GM23338 (cell line): ENCODE measurements at regions not wholly inside any gene's neighbourhood (a gene's known extent, or its start where the extent isn't known, plus 50 kb on each side); places are given as distances from the start of the nearest gene placed in this dataset.

Experiments used
- ATAC-seq: fragments of 200-7000 bp; cut with Tn5 transposase; 3 replicates; pipeline ENCODE4 v1.9.1; 2020
- DNase-seq: peaks from one replicate; pipeline ENCODE4 v3.0.0-alpha.2; 2015; ENCODE audit warnings: low spot score
- H2AFZ ChIP-seq: fragments of 200-600 bp; sonication (generic); 2 replicates; pipeline ENCODE4 v1.8.0; 2016; ENCODE audit warnings: antibody characterized with exemption, mild to moderate bottlenecking, moderate library complexity
- H3F3A ChIP-seq: fragments of 200-600 bp; sonication (generic); replicated peaks from 2 replicates; pipeline ENCODE4 v1.8.0; 2017; ENCODE audit warnings: antibody characterized with exemption, mixed run types, low read depth
- H3K27ac ChIP-seq: fragments of 200-600 bp; sonication (generic); 2 replicates; pipeline ENCODE4 v1.6.1; 2016; ENCODE audit warnings: low read depth
- H3K27me3 ChIP-seq: fragments of 200-600 bp; sonication (generic); 2 replicates; pipeline ENCODE4 v1.8.0; 2016; ENCODE audit warnings: mild to moderate bottlenecking, mixed run types, moderate library complexity; ENCODE audit not compliant: insufficient read depth
- H3K36me3 ChIP-seq: fragments of 200-600 bp; sonication (generic); 2 replicates; pipeline ENCODE4 v1.8.0; 2016; ENCODE audit warnings: mild to moderate bottlenecking; ENCODE audit not compliant: insufficient read depth
- H3K4me1 ChIP-seq: fragments of 200-600 bp; sonication (generic); 2 replicates; pipeline ENCODE4 v1.8.0; 2016; ENCODE audit warnings: mild to moderate bottlenecking, moderate library complexity; ENCODE audit not compliant: insufficient read depth
- H3K4me2 ChIP-seq: fragments of 200-600 bp; sonication (generic); 2 replicates; pipeline ENCODE4 v1.7.1; 2017; ENCODE audit warnings: mixed run types
- H3K4me3 ChIP-seq: fragments of 200-600 bp; sonication (generic); 2 replicates; pipeline ENCODE4 v1.6.1; 2016; ENCODE audit warnings: mixed run types
- H3K79me2 ChIP-seq: fragments of 200-600 bp; sonication (generic); replicated peaks from 2 replicates; pipeline ENCODE4 v1.8.0; 2017; ENCODE audit warnings: mild to moderate bottlenecking; ENCODE audit not compliant: insufficient read depth
- H3K9me2 ChIP-seq: fragments of 200-600 bp; sonication (generic); 2 replicates; pipeline ENCODE4 v1.8.0; 2017; ENCODE audit not compliant: insufficient read depth
- H4K20me1 ChIP-seq: fragments of 200-600 bp; sonication (generic); replicated peaks from 2 replicates; pipeline ENCODE4 v1.8.0; 2017; ENCODE audit warnings: mild to moderate bottlenecking; ENCODE audit not compliant: insufficient read depth
- H3K27ac Mint-ChIP-seq: 2 replicates; pipeline ENCODE4 v1.8.0; 2020; ENCODE audit warnings: inconsistent platforms, mild to moderate bottlenecking, moderate library complexity, mixed read lengths
- H3K27me3 Mint-ChIP-seq: 3 replicates; pipeline ENCODE4 v1.8.0; 2022; ENCODE audit warnings: low read depth, mild to moderate bottlenecking, moderate library complexity, mixed read lengths, inconsistent platforms; ENCODE audit not compliant: insufficient read depth, poor library complexity
- H3K36me3 Mint-ChIP-seq: 3 replicates; pipeline ENCODE4 v1.8.0; 2021; ENCODE audit warnings: low read depth, mild to moderate bottlenecking, inconsistent platforms, moderate library complexity, mixed read lengths
- H3K4me1 Mint-ChIP-seq: 3 replicates; pipeline ENCODE4 v1.8.0; 2020; ENCODE audit warnings: mild to moderate bottlenecking, inconsistent platforms, mixed read lengths
- H3K4me3 Mint-ChIP-seq: 3 replicates; pipeline ENCODE4 v1.8.0; 2021; ENCODE audit warnings: moderate library complexity, mild to moderate bottlenecking, inconsistent platforms, mixed read lengths
- H3K9me3 Mint-ChIP-seq: 3 replicates; pipeline ENCODE4 v1.8.0; 2020; ENCODE audit warnings: moderate library complexity, mild to moderate bottlenecking, inconsistent platforms, mixed read lengths
- CREB1 ChIP-seq: fragments of 250-450 bp; sonication (Bioruptor Pico); IDR thresholded peaks from 2 replicates; pipeline ENCODE4 v1.5.0; 2020; ENCODE audit warnings: low read depth, mild to moderate bottlenecking, moderate library complexity
- CTCF ChIP-seq, 2 experiments: fragments of 200-600 bp in 1 of 2; sonication (generic) in 1 of 2; conservative IDR thresholded peaks; 2 replicates each; pipeline versions ENCODE4 v1.5.1 to v1.6.1; 2016 to 2017; ENCODE audit warnings: antibody characterized with exemption in 2 of 2, low read depth in 2 of 2, mild to moderate bottlenecking in 2 of 2, moderate library complexity in 1 of 2
- ETS1 ChIP-seq: IDR thresholded peaks from 2 replicates; pipeline ENCODE4 v1.6.1; 2016; ENCODE audit warnings: antibody characterized with exemption
- EZH2 ChIP-seq: fragments of 200-600 bp; sonication (generic); IDR thresholded peaks from one replicate; pipeline ENCODE4 v1.8.0; 2017; ENCODE audit warnings: antibody characterized with exemption, mild to moderate bottlenecking, low read depth; ENCODE audit not compliant: unreplicated experiment
- JUNB ChIP-seq: IDR thresholded peaks from one replicate; pipeline ENCODE4 v1.6.1; 2016; ENCODE audit warnings: antibody characterized with exemption; ENCODE audit not compliant: unreplicated experiment
- NANOG ChIP-seq: IDR thresholded peaks from 2 replicates; pipeline ENCODE4 v1.6.1; 2016; ENCODE audit warnings: antibody characterized with exemption, borderline replicate concordance
- POLR2AphosphoS5 ChIP-seq: IDR thresholded peaks from 2 replicates; pipeline ENCODE4 v1.6.1; 2016; ENCODE audit warnings: antibody characterized with exemption, low read depth
- REST ChIP-seq: IDR thresholded peaks from one replicate; pipeline ENCODE4 v1.6.1; 2018; ENCODE audit warnings: antibody characterized with exemption; ENCODE audit not compliant: unreplicated experiment
- STAT1 ChIP-seq: IDR thresholded peaks from one replicate; pipeline ENCODE4 v1.6.1; 2016; ENCODE audit warnings: antibody characterized with exemption; ENCODE audit not compliant: unreplicated experiment
- ZNF114 ChIP-seq: fragments of 250-450 bp; sonication (Bioruptor Pico); IDR thresholded peaks from 2 replicates; pipeline ENCODE4 v1.5.0; 2020; ENCODE audit warnings: mild to moderate bottlenecking, moderate library complexity
- ZNF331 ChIP-seq: fragments of 250-450 bp; sonication (Bioruptor Pico); IDR thresholded peaks from 2 replicates; pipeline ENCODE4 v1.5.0; 2020; ENCODE audit warnings: low read depth, mild to moderate bottlenecking, moderate library complexity

- TF ChIP-seq CTCF (conservative IDR thresholded peaks at IDR 0.05; ENCODE audit: low read depth in 2 of 2) (no peak), ETS1 (no peak), CREB1 (CRISPR knock-in tag) (no peak), POLR2AphosphoS5 (no peak), STAT1 (no peak), NANOG (no peak)
Observed at GRCh38 chr2:181750305-181750704, 70.0 kb upstream of the NEUROD1 start (continued).

GRCh38 chr2:181751266-181752030 is 71.1 kb upstream of the NEUROD1 start:
- no peaks in the 10 kb centered on the region for H3F3A ChIP-seq
- DNase-seq (no peak), ATAC-seq (no peak)
- no peak overlapping the region for H3K27ac ChIP-seq
- H4K20me1 ChIP-seq, result no peaks in the 10 kb centered on the region
- H3K36me3 ChIP-seq, result no peaks in the 10 kb centered on the region
- Mint-ChIP-seq H3K36me3 (no peaks in the 10 kb centered on the region), H3K9me3 (0 out of 3 replicates have a peak, but pooled peaks cover 2% of the 10 kb centered on the region), H3K4me3 (no peak overlapping the region), H3K27ac (no peak overlapping the region), H3K27me3 (peaks cover 2% of the 10 kb centered on the region), H3K4me1 (peaks cover 6% of the 10 kb centered on the region)
- no peak overlapping the region for H3K4me2 ChIP-seq
- H3K27me3 ChIP-seq, result no peaks in the 10 kb centered on the region
- no peak overlapping the region for H3K4me3 ChIP-seq
- H3K4me1 ChIP-seq, result no peaks in the 10 kb centered on the region
- H2AFZ ChIP-seq, result peak overlapping the region; percentile 88; the same call in 1 of the 2 replicates
- H3K79me2 ChIP-seq, result no peaks in the 10 kb centered on the region
- 0 out of 2 replicates have a peak, but pooled peaks cover 7% of the 10 kb centered on the region for H3K9me2 ChIP-seq
- no peak for TF ChIP-seq ZNF331 (CRISPR knock-in tag)
- TF ChIP-seq CREB1 (CRISPR knock-in tag), result no peak
- TF ChIP-seq REST, result no peak
- no peak for TF ChIP-seq CTCF (conservative IDR thresholded peaks at IDR 0.05; ENCODE audit: low read depth in 2 of 2)
- TF ChIP-seq POLR2AphosphoS5, result no peak
- TF ChIP-seq ETS1, result no peak
- no peak for TF ChIP-seq JUNB
- TF ChIP-seq EZH2, result no peak
- TF ChIP-seq ZNF114 (CRISPR knock-in tag), result no peak
- TF ChIP-seq NANOG, result no peak
